Right cardiac atrium (tissue), 5 donors: ENCODE measurements at regions not wholly inside any gene's neighbourhood (a gene's known extent, or its start where the extent isn't known, plus 50 kb on each side); places are given as distances from the start of the nearest gene placed in this dataset.
"Not testable (repeated sequence)": the region's sequence is repeated elsewhere in the genome, so short reads cannot be mapped to it uniquely, and the experiment has no call there.

Experiments
- ATAC-seq, 2 donors: fragments of 200-7000 bp; cut with Tn5 transposase; one replicate each; pipeline versions ENCODE4 v1.8.0 to v1.9.1; 2020; ENCODE audit warnings: moderate library complexity in 2 of 2, mild to moderate bottlenecking in 1 of 2
- DNase-seq, 3 donors: peaks; one replicate each; pipeline ENCODE4 v3.0.0-alpha.2; 2020
- H3K27ac ChIP-seq: one replicate; pipeline ENCODE4 v1.5.1; 2013; ENCODE audit warnings: mild to moderate bottlenecking, low read length, control low read depth, moderate library complexity
- H3K27me3 ChIP-seq: one replicate; pipeline ENCODE4 v1.6.1; 2013; ENCODE audit not compliant: control insufficient read depth, insufficient read depth
- H3K4me1 ChIP-seq: one replicate; pipeline ENCODE4 v1.6.1; 2013; ENCODE audit warnings: low read length; ENCODE audit not compliant: control insufficient read depth, insufficient read depth
- H3K4me3 ChIP-seq: one replicate; pipeline ENCODE4 v1.5.1; 2013; ENCODE audit warnings: low read length, control low read depth
- H3K9me3 ChIP-seq: one replicate; pipeline ENCODE4 v1.6.1; 2013; ENCODE audit warnings: low read length; ENCODE audit not compliant: control insufficient read depth
- WGBS: extraction: QIAGEN DNeasy Blood & Tissue Kit; methylation state at CpG from one replicate; pipeline ENCODE4 v1.1.7; 2013; 5-methylcytosine and 5-hydroxymethylcytosine counted together
- intact Hi-C, 4 donors: fragments of 100-400 bp; cut with DNase I; formaldehyde crosslinking; loops; one replicate each; pipeline versions ENCODE4 v1.11.0 to v1.14.0; 2022 to 2023
- donor health status: healthy with polysubstance abuse.
- donor health status: DM: no; HTN: yes; CAD: no.
- donor health status: DM: no; HTN: no; CAD: no.
- donor health status: DM: no; HTN: yes; CAD: no; lungs with severe emphysema.
- donor health status: DM: yes; HTN: yes; CAD: no.

DNA sequence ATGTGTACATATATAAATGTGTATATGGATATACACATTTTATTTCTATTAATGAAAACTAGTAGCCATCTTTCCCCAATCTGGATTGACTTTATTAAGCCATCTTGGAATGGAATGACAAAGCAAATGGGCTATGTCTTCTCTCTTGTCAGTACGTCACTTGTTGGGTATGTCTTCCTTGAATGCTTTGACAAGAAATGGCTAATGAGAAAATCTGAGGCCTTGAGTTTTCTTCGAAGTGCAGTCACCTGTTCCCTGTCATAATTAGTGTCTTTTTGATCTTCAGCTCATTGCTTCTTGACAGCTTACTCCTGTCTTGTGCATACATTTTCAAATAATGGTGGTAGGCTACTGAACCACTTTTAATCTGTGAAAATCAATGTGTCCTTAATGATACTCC is 243.2 kb upstream of the RGMB start:
- WGBS = 86% methylated on average over 2 of the region's 2 CpGs

GRCh38 chr5:98535901-98536300 is 237.6 kb upstream of the RGMB start:
- no peak for ATAC-seq
- Histone ChIP-seq H3K4me3 (no peak overlapping the region), H3K4me1 (no peaks in the 10 kb centered on the region), H3K9me3 (no peaks in the 10 kb centered on the region), H3K27ac (no peak overlapping the region), H3K27me3 (no peaks in the 10 kb centered on the region)
- 63% methylated on average over 4 of the region's 4 CpGs for WGBS
- no peak for DNase-seq
- intact Hi-C loops = no loop called here

More for the DNA sequence above, 243.2 kb upstream of the RGMB start:
- ATAC-seq = no peak
- intact Hi-C loops = no loop called here
- Histone ChIP-seq H3K9me3 (no peaks in the 10 kb centered on the region), H3K27me3 (no peaks in the 10 kb centered on the region), H3K4me1 (no peaks in the 10 kb centered on the region), H3K4me3 (no peak overlapping the region), H3K27ac (no peak overlapping the region)
- DNase-seq = no peak

- Histone ChIP-seq H3K27me3 (no peaks in the 10 kb centered on the region), H3K9me3 (no peaks in the 10 kb centered on the region), H3K27ac (no peak overlapping the region), H3K4me3 (no peak overlapping the region), H3K4me1 (no peaks in the 10 kb centered on the region)
- DNase-seq (no peak), ATAC-seq (no peak)
- intact Hi-C loops = no loop called here
- 0% methylated on average over 1 of the region's 1 CpG for WGBS
Observed at GRCh38 chr5:98540056-98540455, 233.4 kb upstream of the RGMB start.

DNA sequence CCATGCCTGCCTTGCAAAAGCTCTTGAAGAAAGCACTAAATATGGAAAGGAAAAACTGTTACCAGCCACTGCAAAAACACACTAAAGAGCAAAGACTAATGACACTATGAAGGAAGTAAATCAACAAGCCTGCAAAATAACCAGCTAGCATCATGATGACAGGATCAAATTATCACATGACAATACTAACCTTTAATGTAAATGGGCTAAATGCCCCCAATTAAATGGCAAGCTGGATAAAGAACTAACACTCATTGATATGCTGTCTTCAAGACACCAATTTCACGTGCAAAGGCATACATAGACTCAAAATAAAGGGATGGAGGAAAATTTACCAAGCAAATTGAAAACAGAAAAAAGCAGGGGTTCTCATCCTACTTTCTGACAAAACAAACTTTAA is 231.8 kb upstream of the RGMB start:
- intact Hi-C loops = no loop called here
- Histone ChIP-seq H3K9me3 (no peaks in the 10 kb centered on the region), H3K4me1 (no peaks in the 10 kb centered on the region), H3K4me3 (no peak overlapping the region), H3K27ac (no peak overlapping the region), H3K27me3 (no peaks in the 10 kb centered on the region)
- DNase-seq (no peak), ATAC-seq (no peak)
- 0% methylated on average over 1 of the region's 1 CpG for WGBS

- intact Hi-C loops = no loop called here
- WGBS = 76% methylated on average over 4 of the region's 4 CpGs
Observed at GRCh38 chr5:98543490-98543889, 230.0 kb upstream of the RGMB start.

GRCh38 chr5:98546924-98547323 is 226.5 kb upstream of the RGMB start:
- H3K27me3 ChIP-seq, H3K9me3 ChIP-seq, H3K4me3 ChIP-seq, DNase-seq, intact Hi-C loops, ATAC-seq, H3K4me1 ChIP-seq, H3K27ac ChIP-seq: not testable (repeated sequence)
- WGBS = 59% methylated on average over 7 of the region's 14 CpGs

More at GRCh38 chr5:98543490-98543889, 230.0 kb upstream of the RGMB start:
- no peak for DNase-seq
- Histone ChIP-seq H3K9me3 (no peaks in the 10 kb centered on the region), H3K27me3 (no peaks in the 10 kb centered on the region), H3K4me3 (no peak overlapping the region), H3K27ac (no peak overlapping the region), H3K4me1 (no peaks in the 10 kb centered on the region)
- ATAC-seq = no peak

DNA sequence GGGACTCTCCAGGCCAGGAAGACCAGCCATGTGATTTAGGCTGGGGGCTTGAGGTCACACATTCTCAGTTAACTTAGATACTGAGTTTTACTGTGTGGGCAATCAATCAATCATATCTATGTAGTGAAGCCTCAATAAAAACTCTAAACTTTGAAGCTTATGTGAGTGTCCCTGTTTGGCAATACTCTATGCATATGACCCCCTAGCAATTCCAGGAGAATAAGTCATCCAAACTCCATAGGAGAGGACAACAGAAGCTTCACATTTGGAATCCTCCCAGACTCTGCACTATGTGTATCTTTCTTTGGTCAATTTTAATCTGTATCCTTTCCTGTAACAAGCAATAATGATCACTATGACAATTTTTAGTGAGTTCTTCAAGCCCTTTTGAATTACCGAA is 216.8 kb upstream of the RGMB start:
- no peaks in the 10 kb centered on the region for H3K4me1 ChIP-seq
- ATAC-seq (no peak), DNase-seq (no peak)
- H3K9me3 ChIP-seq = no peaks in the 10 kb centered on the region
- intact Hi-C loops = no loop called here
- no peaks in the 10 kb centered on the region for H3K27me3 ChIP-seq
- 95% methylated on average over 1 of the region's 1 CpG for WGBS
- no peak overlapping the region for H3K4me3 ChIP-seq
- no peak overlapping the region for H3K27ac ChIP-seq

DNA sequence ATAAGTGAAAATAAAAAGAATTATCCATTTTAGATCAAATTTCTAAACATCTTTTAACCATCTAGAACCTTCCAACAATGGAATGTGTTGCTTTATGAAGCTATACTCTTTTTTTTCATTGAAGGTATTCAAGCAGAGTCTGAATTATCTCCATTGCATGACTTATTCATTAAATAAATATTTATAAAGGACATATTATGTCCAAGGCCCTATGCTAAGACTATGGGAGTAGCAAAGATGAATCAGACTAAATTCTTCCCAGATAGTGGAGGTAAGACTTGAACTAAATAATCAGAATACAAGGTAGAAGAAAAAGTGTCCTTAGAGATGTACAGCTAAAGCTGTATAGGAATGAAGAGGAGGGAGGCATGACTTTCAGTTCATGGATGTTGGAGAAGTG is 215.5 kb upstream of the RGMB start:
- no peaks in the 10 kb centered on the region for H3K9me3 ChIP-seq
- no peaks in the 10 kb centered on the region for H3K4me1 ChIP-seq
- intact Hi-C loops = no loop called here
- ATAC-seq (no peak), DNase-seq (no peak)
- H3K27ac ChIP-seq = no peak overlapping the region
- H3K27me3 ChIP-seq = no peaks in the 10 kb centered on the region
- H3K4me3 ChIP-seq = no peak overlapping the region

DNA sequence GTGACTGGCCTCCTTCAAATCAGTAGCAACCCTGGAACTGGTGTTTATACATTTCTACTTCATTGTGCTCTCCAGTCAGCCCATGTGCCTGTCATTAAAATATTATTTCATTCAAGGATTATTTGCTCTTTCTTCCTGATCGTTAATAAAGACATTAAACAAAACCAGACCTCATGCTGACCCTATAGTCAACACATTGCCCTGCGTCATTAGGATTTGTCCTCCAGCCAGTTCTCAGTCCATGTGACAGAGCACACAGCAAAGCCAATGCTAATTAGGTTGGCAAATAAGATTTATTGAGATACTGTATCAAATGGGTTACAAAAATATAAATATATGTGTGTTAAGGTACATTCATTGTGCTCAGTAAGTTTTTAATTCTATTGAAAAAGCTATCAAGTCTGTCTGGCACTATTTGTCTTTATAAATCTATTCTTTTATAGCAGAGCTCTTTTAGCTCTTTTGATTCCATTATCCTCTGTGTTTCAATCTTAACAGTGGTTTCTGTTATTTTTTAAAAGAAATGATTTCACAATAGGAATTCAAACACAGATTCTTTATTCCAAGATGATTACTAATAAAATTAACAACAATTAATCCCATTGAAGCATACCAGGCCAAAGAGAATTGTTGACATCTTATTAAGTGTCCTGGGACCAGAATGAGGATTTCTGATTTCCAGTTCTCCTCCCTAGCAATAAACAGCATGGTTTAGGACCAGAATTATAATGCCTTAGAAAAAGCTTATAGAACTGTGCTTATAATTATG is 209.4 kb upstream of the RGMB start:
- intact Hi-C loops = no loop called here
- Histone ChIP-seq H3K27me3 (no peaks in the 10 kb centered on the region), H3K9me3 (no peaks in the 10 kb centered on the region), H3K4me1 (no peaks in the 10 kb centered on the region), H3K4me3 (no peak overlapping the region), H3K27ac (no peak overlapping the region)
- WGBS = 55% methylated on average over 2 of the region's 2 CpGs
- no peak for DNase-seq
- ATAC-seq = no peak

DNA sequence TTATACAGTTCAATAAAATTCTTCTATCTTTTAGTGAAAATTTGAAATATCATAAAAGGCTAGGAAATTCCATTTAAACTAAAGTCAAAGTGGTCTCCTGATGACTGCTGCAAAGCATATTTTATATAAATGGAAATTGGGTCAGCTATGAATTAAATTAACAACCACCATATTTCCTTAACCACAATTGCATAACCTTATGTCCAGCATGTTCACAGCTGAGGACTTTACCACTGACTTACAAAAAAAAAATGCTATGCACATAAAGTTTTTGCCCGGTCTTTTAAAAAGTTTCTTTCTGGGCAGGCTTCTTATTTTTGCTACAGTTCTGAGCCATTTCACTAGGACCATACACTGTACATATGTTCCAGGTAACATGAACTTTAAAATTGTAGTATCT is 208.6 kb upstream of the RGMB start:
- no peaks in the 10 kb centered on the region for H3K9me3 ChIP-seq
- intact Hi-C loops = no loop called here
- DNase-seq (no peak), ATAC-seq (no peak)
- H3K27me3 ChIP-seq = no peaks in the 10 kb centered on the region
- no peak overlapping the region for H3K4me3 ChIP-seq
- H3K27ac ChIP-seq = no peak overlapping the region
- WGBS = 93% methylated on average over 1 of the region's 1 CpG
- no peaks in the 10 kb centered on the region for H3K4me1 ChIP-seq

- intact Hi-C loops = no loop called here
- DNase-seq (no peak), ATAC-seq (no peak)
- H3K4me1 ChIP-seq = no peaks in the 10 kb centered on the region
- no peak overlapping the region for H3K27ac ChIP-seq
- H3K4me3 ChIP-seq = no peak overlapping the region
- 95% methylated on average over 1 of the region's 1 CpG for WGBS
- H3K27me3 ChIP-seq = no peaks in the 10 kb centered on the region
- no peaks in the 10 kb centered on the region for H3K9me3 ChIP-seq
Observed at GRCh38 chr5:98568336-98568735, 205.1 kb upstream of the RGMB start.

GRCh38 chr5:98569288-98569687 is 204.2 kb upstream of the RGMB start:
- 87% methylated on average over 4 of the region's 4 CpGs for WGBS
- no peaks in the 10 kb centered on the region for H3K9me3 ChIP-seq
- DNase-seq (no peak), ATAC-seq (no peak)
- H3K4me3 ChIP-seq = no peak overlapping the region
- H3K4me1 ChIP-seq = no peaks in the 10 kb centered on the region
- H3K27me3 ChIP-seq = no peaks in the 10 kb centered on the region
- intact Hi-C loops = no loop called here
- H3K27ac ChIP-seq = no peak overlapping the region
